Occipital lobe (tissue), 1 donor: ENCODE measurements at regions not wholly inside any gene's neighbourhood (a gene's known extent, or its start where the extent isn't known, plus 50 kb on each side); places are given as distances from the start of the nearest gene placed in this dataset.

Experiments used
- DNase-seq: peaks from one replicate; lab custom pipeline; 2025; lab: John Stamatoyannopoulos, UW

DNA sequence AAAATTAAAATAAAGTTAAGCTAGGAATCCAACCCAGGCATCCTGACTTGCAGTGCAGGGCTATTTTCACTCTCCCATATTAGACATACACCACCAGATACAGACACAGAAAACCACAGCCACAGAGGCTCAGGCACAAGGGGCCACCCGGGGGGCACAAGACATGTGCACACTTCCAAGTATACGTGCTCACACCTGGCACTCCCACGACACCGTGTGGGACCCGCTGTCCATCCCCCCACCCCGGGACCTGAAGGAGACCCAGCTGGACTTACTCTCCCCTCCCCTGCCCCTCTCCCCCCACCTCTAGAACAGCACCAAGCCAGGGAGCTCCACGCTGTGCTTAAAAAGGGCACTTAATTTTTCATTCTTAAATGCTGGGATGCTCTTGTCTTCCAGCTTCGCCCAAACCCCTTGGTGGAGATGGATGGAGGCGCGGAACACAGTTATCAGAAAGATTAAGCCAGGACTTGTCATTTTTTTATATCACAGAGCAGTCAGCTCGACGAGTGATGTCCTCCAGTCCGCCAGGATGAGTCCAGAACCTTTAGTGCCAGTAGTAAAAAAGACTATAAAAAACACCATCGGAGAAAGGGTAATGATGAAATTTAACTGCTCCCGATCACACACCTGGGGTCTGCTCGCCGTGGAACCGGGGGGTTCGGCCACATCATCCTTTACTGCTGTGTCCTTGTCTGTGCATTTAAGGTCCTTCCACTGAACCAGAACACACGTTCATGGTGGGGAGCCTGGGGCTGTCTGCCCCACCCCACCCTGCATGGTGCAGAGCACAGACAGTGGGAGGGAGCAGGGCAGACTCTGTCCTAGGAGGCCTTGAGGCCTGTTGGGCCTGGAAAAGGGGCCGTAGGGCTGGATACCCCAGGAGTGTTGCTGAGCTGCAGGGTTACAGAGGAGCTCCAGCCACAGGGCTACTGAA is 73.3 kb upstream of the LHX1 start:
- DNase-seq = no peak

DNA sequence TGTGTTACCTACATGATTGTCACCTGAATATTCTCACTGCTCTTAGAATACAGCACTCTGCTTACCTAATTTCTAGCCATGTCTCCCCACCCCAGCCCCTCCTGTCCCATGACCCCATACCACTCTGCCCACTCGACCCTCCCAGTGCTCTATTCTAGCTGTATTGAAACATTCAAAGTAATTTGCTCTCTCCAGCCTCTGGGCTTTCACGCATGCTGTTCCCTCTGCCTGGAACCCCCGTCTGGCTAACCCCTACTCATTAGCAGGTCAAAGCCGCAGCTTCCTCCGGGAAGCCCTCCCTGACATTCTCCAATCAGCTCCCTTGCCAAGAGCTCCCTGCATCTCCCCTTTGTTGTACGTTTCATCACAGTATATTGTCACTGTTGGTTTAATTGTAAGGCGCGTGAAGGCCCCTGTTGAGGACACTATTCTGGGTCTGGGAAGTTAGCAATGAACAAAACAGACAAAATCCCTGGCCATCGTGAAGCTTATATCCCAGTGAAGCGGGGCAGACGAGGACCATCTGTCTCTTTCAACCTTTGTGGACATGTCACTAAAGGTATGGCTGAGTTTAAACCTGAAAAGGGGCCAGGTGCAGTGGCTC is 72.3 kb upstream of the LHX1 start:
- DNase-seq = no peak

DNA sequence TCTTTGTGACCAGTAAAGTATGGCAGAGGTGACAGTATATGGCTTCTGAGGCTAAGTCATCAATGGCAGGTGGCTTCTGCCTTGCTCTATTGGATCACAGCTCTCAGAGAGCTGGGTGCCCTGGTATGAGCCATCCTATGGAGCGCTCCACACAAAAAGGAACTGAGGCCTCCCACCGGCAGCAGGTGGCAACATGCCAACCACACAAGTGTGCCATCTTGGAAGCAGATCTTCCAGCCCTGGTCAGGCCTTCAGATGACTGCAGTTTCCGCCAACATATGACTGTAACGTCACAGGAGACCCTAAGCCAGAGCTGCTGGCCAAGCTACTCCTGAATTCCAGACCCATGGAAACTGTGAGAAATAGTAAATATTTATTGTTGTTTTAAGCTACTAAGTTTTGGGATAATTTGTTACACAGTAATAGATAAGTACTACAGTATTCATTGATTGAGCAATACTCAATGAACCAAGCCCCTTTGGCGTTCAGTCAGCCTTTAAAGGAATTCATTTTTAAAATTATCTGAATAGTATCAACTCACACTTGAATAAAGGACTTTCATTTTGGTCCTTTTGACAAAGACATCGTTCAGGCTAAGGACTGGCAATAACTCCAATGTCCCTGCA is 69.4 kb upstream of the LHX1 start:
- no peak for DNase-seq

DNA sequence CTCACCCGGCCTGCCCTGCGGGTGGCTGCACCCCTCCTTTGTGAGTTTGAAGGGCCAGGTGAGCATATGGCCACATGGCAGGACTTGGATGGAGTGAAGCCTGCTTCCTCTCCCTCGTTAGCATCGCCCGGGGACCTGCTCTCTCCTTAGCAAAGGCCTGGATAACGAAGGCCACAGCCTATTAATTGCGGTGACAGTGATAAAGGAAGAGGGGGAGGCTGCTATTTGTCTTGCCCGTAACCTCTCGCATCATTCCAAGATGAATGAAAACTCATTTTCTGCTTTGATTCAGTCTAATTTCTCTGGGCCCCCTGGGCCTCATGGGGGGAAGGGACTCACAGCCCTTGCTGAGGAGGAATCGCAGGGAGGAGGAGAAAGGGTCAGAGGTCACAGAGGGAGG is 68.5 kb upstream of the LHX1 start:
- DNase-seq = no peak

DNA sequence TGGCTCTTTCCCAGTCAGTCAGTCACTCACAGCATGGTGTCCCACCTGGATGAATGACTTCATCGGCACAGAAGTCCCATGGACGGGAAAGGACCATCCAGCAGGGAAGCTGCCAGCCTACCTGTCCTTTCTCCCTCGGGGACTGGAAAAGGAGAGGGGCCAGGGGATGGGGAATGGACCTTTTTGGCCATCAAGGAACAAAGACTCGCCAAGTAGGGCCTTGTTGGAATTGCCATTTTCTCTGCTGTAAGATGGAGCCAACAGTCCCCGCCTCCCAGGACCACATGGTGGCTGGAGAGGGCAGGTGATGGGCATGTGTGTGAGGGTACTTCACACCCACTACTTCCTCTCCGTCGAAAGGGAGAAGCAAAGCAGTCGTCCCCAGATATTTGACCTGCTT is 67.8 kb upstream of the LHX1 start:
- DNase-seq = no peak

DNA sequence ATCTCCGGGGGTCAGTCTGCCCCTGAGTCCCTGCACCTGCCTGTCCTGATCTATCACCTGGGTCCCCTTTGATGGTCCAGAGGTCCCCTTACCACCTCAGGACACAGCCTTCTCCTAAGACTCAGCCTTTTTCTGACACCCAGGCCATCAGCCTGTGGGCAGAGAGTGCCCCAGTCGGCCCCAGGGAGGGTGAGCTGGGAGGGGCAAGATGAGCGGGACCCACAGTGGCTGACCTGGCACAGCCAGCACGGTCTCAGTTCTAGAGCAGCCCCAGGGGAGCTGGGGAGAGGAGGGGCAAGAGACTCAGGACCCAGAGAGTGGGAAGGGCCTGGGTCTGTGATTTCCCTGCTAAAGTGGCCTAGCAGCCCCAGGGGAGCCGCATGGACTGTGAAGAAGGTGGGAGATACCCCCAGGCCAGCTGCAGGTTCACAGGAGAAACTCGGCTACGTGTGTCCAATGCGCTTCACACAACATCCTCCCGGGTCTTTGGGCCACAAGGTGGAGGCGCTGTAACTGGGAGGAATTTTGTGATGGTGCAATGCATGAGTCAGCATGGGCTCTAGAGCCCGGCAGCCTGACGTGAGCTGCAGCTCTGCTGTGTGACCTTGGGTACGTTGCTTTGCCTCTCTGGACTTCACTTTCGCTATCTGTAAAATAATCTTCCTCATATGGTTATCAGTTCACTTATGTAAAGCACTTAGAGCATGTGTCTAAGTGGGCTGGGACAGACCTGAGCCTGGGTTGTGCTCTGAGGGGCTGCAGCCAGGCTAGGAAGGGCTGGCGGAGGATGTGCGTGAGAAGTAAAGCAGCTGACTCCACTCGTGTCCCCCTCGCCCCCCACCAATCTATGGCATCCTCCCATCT is 67.2 kb upstream of the LHX1 start:
- no peak for DNase-seq

DNA sequence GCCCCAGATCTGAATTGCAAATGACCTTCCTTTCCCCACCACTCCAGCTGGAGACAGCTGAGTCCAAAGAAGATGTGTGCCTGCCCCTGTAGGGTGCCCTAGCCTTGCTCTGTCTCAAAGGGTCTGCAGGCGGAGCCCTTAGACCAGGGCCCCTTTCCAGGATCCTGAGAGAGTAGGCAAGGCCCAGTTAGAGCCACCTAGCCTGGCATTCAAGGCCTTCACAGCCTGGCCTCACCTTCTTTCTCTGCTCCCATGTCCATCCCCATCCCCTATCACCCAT is 66.6 kb upstream of the LHX1 start:
- DNase-seq = no peak

DNA sequence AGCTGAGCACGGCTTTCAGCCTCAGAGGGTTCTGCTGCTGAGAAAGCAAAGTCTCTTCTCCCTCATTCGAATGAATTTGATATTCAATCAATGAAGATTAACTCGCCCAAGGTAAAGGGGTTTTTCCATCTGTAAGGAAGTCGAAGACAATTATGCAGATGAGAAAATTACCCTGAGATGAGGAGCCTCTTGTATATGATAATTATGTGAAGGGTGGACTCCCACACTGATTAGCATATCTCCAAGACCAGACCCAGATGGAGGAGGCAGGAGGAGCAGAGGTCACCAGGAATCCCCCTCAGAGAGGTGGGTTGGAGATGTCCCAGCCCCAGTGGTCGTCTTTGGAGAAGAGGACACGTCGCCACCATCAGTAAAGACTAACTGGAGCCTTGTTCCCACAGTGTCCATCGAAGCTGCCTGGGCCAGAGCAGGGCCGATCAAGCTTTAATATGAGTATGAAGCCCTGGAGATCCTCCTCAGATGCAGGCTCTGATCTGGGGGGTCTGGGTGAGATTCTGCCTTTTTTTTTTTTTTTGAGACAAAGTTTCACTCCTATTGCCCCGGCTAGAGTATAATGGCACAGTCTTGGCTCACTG is 61.5 kb upstream of the LHX1 start:
- no peak for DNase-seq

DNA sequence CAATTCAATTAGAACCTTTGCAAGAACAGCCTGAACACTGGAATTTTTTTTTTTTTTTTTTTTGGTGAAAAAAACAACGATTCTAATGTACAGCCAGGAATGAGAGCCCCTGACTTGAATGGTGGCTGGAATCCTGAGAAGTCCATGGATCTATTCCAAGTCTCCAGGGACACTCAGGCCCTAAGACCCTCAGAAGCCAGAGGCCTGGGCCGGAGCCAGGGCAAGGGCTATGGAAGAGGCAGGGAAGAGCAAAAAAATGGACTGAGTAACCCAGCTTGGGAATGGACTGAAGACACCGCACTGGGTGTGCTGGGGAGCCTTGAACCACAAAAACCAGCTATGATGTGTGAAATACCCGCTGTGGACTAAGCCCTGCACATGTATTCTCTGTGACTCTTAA is 60.3 kb upstream of the LHX1 start:
- DNase-seq = no peak

DNA sequence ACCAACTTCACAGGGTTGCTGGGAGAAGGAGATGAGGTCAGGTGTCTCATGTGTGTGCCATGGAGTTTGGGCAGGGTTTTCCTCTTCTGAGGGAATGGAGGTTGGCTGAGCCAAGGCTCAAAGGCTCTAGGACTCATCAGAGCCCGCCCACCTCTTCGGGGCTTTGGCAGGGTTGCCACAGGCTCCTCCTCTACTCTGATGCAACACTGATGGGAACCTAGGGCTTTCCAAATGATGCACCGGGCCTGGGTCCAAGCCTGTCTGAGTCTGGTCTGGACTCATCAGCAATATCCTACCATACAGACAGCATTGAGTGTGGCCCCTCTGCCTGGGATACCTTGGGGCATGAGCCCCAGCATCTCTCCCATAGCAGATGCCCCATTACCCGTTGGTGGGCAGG is 59.5 kb upstream of the LHX1 start:
- no peak for DNase-seq

DNA sequence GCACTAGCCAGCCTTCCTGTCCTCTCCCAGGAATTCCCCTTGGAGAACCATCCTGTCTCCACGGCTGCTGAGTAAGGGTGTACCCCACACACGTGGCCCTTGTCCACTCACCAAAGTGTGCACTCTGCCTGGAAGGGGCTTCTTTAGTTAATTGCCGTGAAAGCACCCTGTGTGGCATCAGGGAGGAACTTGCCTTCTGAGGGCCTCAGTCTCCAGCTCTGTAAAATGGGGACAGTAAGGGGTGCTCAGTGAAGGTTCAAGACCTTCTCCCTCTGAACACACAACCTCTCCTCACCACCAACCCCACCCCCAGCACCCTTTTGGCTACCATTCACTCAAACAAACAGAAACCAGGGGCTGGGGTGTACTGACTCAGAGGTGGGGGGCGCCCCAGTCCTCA is 59.1 kb upstream of the LHX1 start:
- DNase-seq = no peak

DNA sequence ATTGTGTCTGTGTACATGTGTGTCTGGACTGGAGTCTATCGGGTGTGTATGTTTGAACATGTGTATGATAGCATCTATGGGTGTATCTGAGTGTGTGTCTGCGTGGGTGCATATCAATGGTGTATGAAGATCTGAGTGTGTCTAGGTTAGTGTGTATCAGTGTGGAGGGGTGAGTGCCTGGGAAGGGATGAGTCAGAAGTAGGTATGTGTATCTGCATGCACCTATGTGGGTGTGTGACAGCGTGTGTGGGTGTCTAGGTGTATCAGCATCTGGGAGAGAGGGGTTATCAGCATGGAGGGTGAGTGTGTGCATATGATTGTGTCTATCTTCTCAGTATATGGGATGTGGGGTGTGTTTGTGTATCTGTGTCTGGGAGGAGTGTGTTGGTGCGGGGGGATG is 58.2 kb upstream of the LHX1 start:
- DNase-seq = no peak

DNA sequence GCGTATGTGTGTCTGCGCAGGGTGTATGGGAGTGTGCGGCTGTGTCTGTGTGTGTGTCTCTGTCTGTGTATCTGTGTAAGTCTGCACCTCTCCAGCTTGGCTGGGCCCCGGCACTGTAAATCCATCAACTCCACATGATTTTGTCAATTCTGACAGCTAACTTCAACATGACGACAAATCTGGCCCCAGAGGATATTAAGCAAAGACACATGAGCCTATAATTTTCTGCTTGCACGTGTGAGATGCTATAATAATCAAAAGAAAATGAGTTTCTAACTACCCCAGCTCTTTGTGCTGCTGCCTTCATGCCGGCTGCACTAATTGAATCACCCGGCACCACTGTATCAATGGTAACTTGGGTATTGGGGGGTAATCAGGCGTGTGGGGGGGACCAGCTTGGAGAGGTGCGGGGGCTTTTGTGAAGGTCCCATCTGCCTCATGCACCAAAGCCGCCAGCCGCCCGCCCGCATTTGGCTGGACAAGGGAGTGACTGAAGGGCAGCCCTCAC is 57.6 kb upstream of the LHX1 start:
- DNase-seq = no peak

DNA sequence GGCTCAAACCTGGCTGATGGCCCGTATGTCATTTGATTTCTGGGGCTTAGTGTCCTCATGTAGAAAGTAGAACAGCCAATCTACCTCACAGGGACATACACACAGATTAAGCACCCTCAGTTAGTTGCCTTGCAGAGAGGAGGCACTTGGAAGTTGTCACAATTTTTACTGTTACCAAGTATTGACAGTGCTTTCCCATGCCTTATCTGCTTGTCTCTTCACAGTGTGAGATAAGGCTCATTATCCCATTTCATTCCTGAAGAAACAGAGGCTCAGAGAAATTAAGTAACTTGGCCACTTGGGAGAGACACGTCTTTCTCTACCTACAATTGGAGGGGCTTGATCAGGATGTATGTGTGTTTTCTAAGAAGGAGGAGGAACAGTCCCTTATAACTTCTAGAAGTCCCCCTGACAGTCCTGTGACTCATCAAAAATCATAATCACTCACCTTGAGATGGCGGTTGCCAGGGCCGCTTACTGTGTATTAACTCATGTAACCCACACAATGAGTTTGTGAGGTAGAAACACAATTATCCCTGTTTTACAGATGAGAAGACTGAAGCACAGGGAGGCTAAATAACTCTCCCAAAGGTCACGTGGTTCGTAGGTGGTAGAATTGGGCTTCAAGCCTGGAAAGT is 56.9 kb upstream of the LHX1 start:
- no peak for DNase-seq

DNA sequence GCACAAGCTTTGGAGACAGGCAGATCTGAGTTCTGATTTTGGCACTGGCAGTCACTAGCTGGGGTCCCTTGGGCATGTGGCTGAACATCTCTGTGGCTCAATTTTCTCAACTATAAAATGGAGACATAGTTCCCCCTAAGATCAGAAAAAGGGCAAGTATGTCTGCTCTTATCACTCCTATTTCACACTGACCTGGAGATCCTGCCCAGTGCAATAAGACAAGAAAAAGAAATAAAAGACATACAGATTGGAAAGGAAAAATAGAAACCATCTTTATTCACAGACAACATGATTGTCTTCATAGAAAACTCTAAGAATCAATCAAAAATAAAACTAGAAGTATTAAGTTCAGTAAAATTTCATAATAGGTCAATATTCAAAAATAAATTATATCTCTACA is 56.0 kb upstream of the LHX1 start:
- DNase-seq = no peak

DNA sequence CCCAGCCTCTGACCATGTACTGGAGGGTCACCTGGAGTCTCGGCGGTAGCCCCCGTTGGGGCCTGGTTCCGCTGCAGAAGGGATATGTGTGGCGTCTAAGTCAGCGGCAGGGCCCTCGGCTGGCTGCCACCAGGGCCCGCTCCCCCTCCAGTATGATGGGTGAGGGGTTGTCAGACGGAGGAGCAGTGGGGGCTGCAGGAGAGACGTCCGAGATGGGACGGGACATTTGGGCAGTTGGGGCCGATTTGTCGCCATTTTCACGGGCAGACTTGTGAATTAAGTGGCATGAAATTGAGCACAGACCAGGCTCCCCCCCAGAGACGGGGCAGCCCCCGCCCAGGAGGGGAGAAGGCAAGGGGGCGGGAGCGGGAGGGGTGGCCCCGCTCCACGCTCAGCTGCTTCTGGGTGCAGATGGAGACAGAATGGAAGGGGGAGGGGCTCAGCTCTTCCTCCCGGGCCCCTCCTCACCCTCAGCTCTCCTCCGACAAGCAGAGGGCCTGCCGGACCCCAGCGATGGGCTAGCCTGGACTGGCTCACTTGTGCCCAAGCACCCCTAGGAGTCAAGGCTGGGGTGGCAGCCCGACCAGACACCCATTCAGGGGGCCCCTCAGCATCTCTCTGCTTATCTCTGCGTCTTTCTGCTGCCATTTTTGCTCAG is 52.7 kb upstream of the LHX1 start:
- no peak for DNase-seq

DNA sequence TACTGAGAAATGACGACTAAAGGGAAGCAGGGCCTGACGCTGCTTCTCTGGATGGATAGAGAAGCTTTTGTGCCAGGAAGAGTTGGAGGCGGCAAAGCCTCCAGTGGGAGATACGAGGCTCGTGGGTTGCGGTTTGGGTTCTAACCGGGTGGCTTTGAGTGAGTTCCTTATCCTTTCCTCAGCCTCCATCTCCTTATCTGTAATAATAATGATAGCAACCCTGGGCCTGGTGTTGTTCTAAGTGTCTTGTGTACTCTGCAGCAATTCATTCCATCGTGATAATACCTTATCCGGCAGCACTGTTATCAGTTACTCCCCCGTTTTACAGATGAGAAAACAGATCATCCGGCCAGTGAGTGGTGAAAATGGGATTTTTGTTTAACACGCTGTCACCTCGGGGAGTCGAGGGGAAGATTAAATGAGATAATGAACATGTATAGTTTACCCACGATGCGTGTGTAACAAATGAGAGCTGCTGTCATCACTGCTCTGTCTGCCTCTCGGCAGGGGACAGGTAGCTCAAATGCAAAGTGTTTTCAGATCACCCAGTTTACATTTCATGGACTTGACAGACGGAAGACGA is 52.0 kb upstream of the LHX1 start:
- no peak for DNase-seq

DNA sequence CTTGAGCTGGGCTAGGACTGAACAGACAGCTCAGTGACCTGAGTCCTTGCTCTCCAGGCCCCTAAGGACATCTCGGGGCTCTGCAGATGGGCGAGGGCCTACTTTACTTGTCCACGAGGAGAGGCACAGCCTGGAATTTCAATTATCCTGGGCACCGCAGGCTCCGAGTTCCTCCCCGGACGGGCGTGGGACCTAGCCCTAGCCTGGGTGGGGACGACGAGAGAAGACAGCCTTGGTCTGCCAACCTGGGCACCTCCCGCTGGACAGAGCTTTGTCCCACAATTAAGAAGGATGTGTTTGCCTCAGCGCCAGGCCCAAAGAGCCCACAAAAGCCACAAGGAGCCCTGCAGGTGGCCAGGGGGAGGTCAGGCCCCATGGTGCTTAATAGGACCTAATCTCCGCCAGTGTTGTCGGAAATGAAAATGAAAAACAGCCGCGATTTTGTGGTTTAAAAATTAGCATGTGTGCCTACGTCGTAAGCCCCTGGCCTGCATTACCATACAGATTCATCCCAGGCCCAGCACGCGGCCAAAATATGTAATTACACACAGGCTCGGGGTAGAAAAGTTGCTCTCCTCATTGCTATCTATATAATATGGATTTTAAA is 51.4 kb upstream of the LHX1 start:
- DNase-seq = no peak
